GM23338 (cell line): ENCODE measurements at regions not wholly inside any gene's neighbourhood (a gene's known extent, or its start where the extent isn't known, plus 50 kb on each side); places are given as distances from the start of the nearest gene placed in this dataset.

Experiments
- ATAC-seq: fragments of 200-7000 bp; cut with Tn5 transposase; 3 replicates; pipeline ENCODE4 v1.9.1; 2020
- DNase-seq: peaks from one replicate; pipeline ENCODE4 v3.0.0-alpha.2; 2015; ENCODE audit warnings: low spot score
- H2AFZ ChIP-seq: fragments of 200-600 bp; sonication (generic); 2 replicates; pipeline ENCODE4 v1.8.0; 2016; ENCODE audit warnings: antibody characterized with exemption, mild to moderate bottlenecking, moderate library complexity
- H3F3A ChIP-seq: fragments of 200-600 bp; sonication (generic); replicated peaks from 2 replicates; pipeline ENCODE4 v1.8.0; 2017; ENCODE audit warnings: antibody characterized with exemption, mixed run types, low read depth
- H3K27ac ChIP-seq: fragments of 200-600 bp; sonication (generic); 2 replicates; pipeline ENCODE4 v1.6.1; 2016; ENCODE audit warnings: low read depth
- H3K27me3 ChIP-seq: fragments of 200-600 bp; sonication (generic); 2 replicates; pipeline ENCODE4 v1.8.0; 2016; ENCODE audit warnings: mild to moderate bottlenecking, mixed run types, moderate library complexity; ENCODE audit not compliant: insufficient read depth
- H3K36me3 ChIP-seq: fragments of 200-600 bp; sonication (generic); 2 replicates; pipeline ENCODE4 v1.8.0; 2016; ENCODE audit warnings: mild to moderate bottlenecking; ENCODE audit not compliant: insufficient read depth
- H3K4me1 ChIP-seq: fragments of 200-600 bp; sonication (generic); 2 replicates; pipeline ENCODE4 v1.8.0; 2016; ENCODE audit warnings: mild to moderate bottlenecking, moderate library complexity; ENCODE audit not compliant: insufficient read depth
- H3K4me2 ChIP-seq: fragments of 200-600 bp; sonication (generic); 2 replicates; pipeline ENCODE4 v1.7.1; 2017; ENCODE audit warnings: mixed run types
- H3K4me3 ChIP-seq: fragments of 200-600 bp; sonication (generic); 2 replicates; pipeline ENCODE4 v1.6.1; 2016; ENCODE audit warnings: mixed run types
- H3K79me2 ChIP-seq: fragments of 200-600 bp; sonication (generic); replicated peaks from 2 replicates; pipeline ENCODE4 v1.8.0; 2017; ENCODE audit warnings: mild to moderate bottlenecking; ENCODE audit not compliant: insufficient read depth
- H3K9me2 ChIP-seq: fragments of 200-600 bp; sonication (generic); 2 replicates; pipeline ENCODE4 v1.8.0; 2017; ENCODE audit not compliant: insufficient read depth
- H4K20me1 ChIP-seq: fragments of 200-600 bp; sonication (generic); replicated peaks from 2 replicates; pipeline ENCODE4 v1.8.0; 2017; ENCODE audit warnings: mild to moderate bottlenecking; ENCODE audit not compliant: insufficient read depth
- H3K27ac Mint-ChIP-seq: 2 replicates; pipeline ENCODE4 v1.8.0; 2020; ENCODE audit warnings: inconsistent platforms, mild to moderate bottlenecking, moderate library complexity, mixed read lengths
- H3K27me3 Mint-ChIP-seq: 3 replicates; pipeline ENCODE4 v1.8.0; 2022; ENCODE audit warnings: low read depth, mild to moderate bottlenecking, moderate library complexity, mixed read lengths, inconsistent platforms; ENCODE audit not compliant: insufficient read depth, poor library complexity
- H3K36me3 Mint-ChIP-seq: 3 replicates; pipeline ENCODE4 v1.8.0; 2021; ENCODE audit warnings: low read depth, mild to moderate bottlenecking, inconsistent platforms, moderate library complexity, mixed read lengths
- H3K4me1 Mint-ChIP-seq: 3 replicates; pipeline ENCODE4 v1.8.0; 2020; ENCODE audit warnings: mild to moderate bottlenecking, inconsistent platforms, mixed read lengths
- H3K4me3 Mint-ChIP-seq: 3 replicates; pipeline ENCODE4 v1.8.0; 2021; ENCODE audit warnings: moderate library complexity, mild to moderate bottlenecking, inconsistent platforms, mixed read lengths
- H3K9me3 Mint-ChIP-seq: 3 replicates; pipeline ENCODE4 v1.8.0; 2020; ENCODE audit warnings: moderate library complexity, mild to moderate bottlenecking, inconsistent platforms, mixed read lengths
- CREB1 ChIP-seq: fragments of 250-450 bp; sonication (Bioruptor Pico); IDR thresholded peaks from 2 replicates; pipeline ENCODE4 v1.5.0; 2020; ENCODE audit warnings: low read depth, mild to moderate bottlenecking, moderate library complexity
- EZH2 ChIP-seq: fragments of 200-600 bp; sonication (generic); IDR thresholded peaks from one replicate; pipeline ENCODE4 v1.8.0; 2017; ENCODE audit warnings: antibody characterized with exemption, mild to moderate bottlenecking, low read depth; ENCODE audit not compliant: unreplicated experiment
- EZH2phosphoT487 ChIP-seq: fragments of 200-600 bp; sonication (generic); IDR thresholded peaks from one replicate; pipeline ENCODE4 v1.8.1; 2018; ENCODE audit warnings: antibody characterized with exemption; ENCODE audit not compliant: unreplicated experiment
- JUNB ChIP-seq: IDR thresholded peaks from one replicate; pipeline ENCODE4 v1.6.1; 2016; ENCODE audit warnings: antibody characterized with exemption; ENCODE audit not compliant: unreplicated experiment
- NANOG ChIP-seq: IDR thresholded peaks from 2 replicates; pipeline ENCODE4 v1.6.1; 2016; ENCODE audit warnings: antibody characterized with exemption, borderline replicate concordance
- POLR2AphosphoS5 ChIP-seq: IDR thresholded peaks from 2 replicates; pipeline ENCODE4 v1.6.1; 2016; ENCODE audit warnings: antibody characterized with exemption, low read depth
- STAT1 ChIP-seq: IDR thresholded peaks from one replicate; pipeline ENCODE4 v1.6.1; 2016; ENCODE audit warnings: antibody characterized with exemption; ENCODE audit not compliant: unreplicated experiment
- ZNF114 ChIP-seq: fragments of 250-450 bp; sonication (Bioruptor Pico); IDR thresholded peaks from 2 replicates; pipeline ENCODE4 v1.5.0; 2020; ENCODE audit warnings: mild to moderate bottlenecking, moderate library complexity
- ZNF331 ChIP-seq: fragments of 250-450 bp; sonication (Bioruptor Pico); IDR thresholded peaks from 2 replicates; pipeline ENCODE4 v1.5.0; 2020; ENCODE audit warnings: low read depth, mild to moderate bottlenecking, moderate library complexity
- TF ChIP-seq, protein P1 (sequence below), 2 experiments: fragments of 200-600 bp in 1 of 2; sonication (generic) in 1 of 2; conservative IDR thresholded peaks; 2 replicates each; pipeline versions ENCODE4 v1.5.1 to v1.6.1; 2016 to 2017; ENCODE audit warnings: antibody characterized with exemption in 2 of 2, low read depth in 2 of 2, mild to moderate bottlenecking in 2 of 2, moderate library complexity in 1 of 2
- TF ChIP-seq, protein P2 (sequence below): IDR thresholded peaks from one replicate; pipeline ENCODE4 v1.6.1; 2018; ENCODE audit warnings: antibody characterized with exemption; ENCODE audit not compliant: unreplicated experiment
- TF ChIP-seq, protein P3 (sequence below): fragments of 250-450 bp; sonication (Bioruptor Pico); IDR thresholded peaks from 2 replicates; pipeline ENCODE4 v1.5.0; 2020; ENCODE audit warnings: mild to moderate bottlenecking, moderate library complexity
- TF ChIP-seq, protein P4 (sequence below): IDR thresholded peaks from 2 replicates; pipeline ENCODE4 v1.6.1; 2016; ENCODE audit warnings: antibody characterized with exemption

DNA sequence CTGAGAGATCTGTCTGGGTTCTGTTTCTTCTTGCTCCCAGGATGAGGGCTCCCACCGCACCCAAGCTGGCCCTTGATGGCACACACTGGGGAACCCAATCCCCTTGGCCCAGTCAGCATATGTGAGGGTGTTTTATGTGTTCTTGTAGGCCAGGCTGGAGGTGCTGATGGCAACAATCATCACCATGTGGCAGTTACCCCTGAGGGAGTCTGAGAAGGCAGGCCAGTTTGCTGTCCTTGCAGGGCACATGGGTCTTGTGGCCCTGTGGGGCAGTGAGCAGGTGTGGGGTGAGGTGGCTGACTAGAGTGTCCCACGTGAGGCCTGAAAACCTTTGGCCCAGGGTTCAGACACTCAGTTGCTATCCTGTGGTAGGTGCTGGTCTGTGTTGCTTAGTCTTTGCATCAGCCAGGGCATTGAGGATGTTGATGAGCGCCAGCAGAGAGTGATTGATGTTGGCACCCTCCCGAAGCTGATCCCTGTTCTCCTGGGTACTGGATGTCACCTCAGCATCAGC is 2183.0 kb downstream of the TP53TG3F start:
- no peak overlapping the region for H3K4me3 Mint-ChIP-seq
- H3K27ac Mint-ChIP-seq = no peak overlapping the region
- no peak overlapping the region for H2AFZ ChIP-seq
- H3K27me3 Mint-ChIP-seq = peaks cover 5% of the 10 kb centered on the region
- H3K27ac ChIP-seq = no peak overlapping the region
- ATAC-seq = no peak
- no peaks in the 10 kb centered on the region for H3F3A ChIP-seq
- no peak overlapping the region for H3K4me3 ChIP-seq
- H3K4me2 ChIP-seq = no peak overlapping the region
- H3K4me1 Mint-ChIP-seq = no peaks in the 10 kb centered on the region
- H3K36me3 ChIP-seq = no peaks in the 10 kb centered on the region; the same call in 1 of the 2 replicates
- no peaks in the 10 kb centered on the region for H4K20me1 ChIP-seq
- no peaks in the 10 kb centered on the region for H3K79me2 ChIP-seq
- H3K27me3 ChIP-seq = no peaks in the 10 kb centered on the region
- no peaks in the 10 kb centered on the region for H3K9me2 ChIP-seq
- peaks cover 36% of the 10 kb centered on the region for H3K36me3 Mint-ChIP-seq
- TF ChIP-seq EZH2 (no peak), STAT1 (no peak), POLR2AphosphoS5 (no peak), CREB1 (CRISPR knock-in tag) (no peak), NANOG (no peak), ZNF114 (CRISPR knock-in tag) (no peak), EZH2phosphoT487 (no peak), ZNF331 (CRISPR knock-in tag) (no peak), JUNB (no peak)
- TF ChIP-seq, protein P1, sequence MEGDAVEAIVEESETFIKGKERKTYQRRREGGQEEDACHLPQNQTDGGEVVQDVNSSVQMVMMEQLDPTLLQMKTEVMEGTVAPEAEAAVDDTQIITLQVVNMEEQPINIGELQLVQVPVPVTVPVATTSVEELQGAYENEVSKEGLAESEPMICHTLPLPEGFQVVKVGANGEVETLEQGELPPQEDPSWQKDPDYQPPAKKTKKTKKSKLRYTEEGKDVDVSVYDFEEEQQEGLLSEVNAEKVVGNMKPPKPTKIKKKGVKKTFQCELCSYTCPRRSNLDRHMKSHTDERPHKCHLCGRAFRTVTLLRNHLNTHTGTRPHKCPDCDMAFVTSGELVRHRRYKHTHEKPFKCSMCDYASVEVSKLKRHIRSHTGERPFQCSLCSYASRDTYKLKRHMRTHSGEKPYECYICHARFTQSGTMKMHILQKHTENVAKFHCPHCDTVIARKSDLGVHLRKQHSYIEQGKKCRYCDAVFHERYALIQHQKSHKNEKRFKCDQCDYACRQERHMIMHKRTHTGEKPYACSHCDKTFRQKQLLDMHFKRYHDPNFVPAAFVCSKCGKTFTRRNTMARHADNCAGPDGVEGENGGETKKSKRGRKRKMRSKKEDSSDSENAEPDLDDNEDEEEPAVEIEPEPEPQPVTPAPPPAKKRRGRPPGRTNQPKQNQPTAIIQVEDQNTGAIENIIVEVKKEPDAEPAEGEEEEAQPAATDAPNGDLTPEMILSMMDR (conservative IDR thresholded peaks at IDR 0.05; ENCODE audit: low read depth in 2 of 2) = no peak
- TF ChIP-seq, protein P2, sequence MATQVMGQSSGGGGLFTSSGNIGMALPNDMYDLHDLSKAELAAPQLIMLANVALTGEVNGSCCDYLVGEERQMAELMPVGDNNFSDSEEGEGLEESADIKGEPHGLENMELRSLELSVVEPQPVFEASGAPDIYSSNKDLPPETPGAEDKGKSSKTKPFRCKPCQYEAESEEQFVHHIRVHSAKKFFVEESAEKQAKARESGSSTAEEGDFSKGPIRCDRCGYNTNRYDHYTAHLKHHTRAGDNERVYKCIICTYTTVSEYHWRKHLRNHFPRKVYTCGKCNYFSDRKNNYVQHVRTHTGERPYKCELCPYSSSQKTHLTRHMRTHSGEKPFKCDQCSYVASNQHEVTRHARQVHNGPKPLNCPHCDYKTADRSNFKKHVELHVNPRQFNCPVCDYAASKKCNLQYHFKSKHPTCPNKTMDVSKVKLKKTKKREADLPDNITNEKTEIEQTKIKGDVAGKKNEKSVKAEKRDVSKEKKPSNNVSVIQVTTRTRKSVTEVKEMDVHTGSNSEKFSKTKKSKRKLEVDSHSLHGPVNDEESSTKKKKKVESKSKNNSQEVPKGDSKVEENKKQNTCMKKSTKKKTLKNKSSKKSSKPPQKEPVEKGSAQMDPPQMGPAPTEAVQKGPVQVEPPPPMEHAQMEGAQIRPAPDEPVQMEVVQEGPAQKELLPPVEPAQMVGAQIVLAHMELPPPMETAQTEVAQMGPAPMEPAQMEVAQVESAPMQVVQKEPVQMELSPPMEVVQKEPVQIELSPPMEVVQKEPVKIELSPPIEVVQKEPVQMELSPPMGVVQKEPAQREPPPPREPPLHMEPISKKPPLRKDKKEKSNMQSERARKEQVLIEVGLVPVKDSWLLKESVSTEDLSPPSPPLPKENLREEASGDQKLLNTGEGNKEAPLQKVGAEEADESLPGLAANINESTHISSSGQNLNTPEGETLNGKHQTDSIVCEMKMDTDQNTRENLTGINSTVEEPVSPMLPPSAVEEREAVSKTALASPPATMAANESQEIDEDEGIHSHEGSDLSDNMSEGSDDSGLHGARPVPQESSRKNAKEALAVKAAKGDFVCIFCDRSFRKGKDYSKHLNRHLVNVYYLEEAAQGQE = no peak
- TF ChIP-seq, protein P3, sequence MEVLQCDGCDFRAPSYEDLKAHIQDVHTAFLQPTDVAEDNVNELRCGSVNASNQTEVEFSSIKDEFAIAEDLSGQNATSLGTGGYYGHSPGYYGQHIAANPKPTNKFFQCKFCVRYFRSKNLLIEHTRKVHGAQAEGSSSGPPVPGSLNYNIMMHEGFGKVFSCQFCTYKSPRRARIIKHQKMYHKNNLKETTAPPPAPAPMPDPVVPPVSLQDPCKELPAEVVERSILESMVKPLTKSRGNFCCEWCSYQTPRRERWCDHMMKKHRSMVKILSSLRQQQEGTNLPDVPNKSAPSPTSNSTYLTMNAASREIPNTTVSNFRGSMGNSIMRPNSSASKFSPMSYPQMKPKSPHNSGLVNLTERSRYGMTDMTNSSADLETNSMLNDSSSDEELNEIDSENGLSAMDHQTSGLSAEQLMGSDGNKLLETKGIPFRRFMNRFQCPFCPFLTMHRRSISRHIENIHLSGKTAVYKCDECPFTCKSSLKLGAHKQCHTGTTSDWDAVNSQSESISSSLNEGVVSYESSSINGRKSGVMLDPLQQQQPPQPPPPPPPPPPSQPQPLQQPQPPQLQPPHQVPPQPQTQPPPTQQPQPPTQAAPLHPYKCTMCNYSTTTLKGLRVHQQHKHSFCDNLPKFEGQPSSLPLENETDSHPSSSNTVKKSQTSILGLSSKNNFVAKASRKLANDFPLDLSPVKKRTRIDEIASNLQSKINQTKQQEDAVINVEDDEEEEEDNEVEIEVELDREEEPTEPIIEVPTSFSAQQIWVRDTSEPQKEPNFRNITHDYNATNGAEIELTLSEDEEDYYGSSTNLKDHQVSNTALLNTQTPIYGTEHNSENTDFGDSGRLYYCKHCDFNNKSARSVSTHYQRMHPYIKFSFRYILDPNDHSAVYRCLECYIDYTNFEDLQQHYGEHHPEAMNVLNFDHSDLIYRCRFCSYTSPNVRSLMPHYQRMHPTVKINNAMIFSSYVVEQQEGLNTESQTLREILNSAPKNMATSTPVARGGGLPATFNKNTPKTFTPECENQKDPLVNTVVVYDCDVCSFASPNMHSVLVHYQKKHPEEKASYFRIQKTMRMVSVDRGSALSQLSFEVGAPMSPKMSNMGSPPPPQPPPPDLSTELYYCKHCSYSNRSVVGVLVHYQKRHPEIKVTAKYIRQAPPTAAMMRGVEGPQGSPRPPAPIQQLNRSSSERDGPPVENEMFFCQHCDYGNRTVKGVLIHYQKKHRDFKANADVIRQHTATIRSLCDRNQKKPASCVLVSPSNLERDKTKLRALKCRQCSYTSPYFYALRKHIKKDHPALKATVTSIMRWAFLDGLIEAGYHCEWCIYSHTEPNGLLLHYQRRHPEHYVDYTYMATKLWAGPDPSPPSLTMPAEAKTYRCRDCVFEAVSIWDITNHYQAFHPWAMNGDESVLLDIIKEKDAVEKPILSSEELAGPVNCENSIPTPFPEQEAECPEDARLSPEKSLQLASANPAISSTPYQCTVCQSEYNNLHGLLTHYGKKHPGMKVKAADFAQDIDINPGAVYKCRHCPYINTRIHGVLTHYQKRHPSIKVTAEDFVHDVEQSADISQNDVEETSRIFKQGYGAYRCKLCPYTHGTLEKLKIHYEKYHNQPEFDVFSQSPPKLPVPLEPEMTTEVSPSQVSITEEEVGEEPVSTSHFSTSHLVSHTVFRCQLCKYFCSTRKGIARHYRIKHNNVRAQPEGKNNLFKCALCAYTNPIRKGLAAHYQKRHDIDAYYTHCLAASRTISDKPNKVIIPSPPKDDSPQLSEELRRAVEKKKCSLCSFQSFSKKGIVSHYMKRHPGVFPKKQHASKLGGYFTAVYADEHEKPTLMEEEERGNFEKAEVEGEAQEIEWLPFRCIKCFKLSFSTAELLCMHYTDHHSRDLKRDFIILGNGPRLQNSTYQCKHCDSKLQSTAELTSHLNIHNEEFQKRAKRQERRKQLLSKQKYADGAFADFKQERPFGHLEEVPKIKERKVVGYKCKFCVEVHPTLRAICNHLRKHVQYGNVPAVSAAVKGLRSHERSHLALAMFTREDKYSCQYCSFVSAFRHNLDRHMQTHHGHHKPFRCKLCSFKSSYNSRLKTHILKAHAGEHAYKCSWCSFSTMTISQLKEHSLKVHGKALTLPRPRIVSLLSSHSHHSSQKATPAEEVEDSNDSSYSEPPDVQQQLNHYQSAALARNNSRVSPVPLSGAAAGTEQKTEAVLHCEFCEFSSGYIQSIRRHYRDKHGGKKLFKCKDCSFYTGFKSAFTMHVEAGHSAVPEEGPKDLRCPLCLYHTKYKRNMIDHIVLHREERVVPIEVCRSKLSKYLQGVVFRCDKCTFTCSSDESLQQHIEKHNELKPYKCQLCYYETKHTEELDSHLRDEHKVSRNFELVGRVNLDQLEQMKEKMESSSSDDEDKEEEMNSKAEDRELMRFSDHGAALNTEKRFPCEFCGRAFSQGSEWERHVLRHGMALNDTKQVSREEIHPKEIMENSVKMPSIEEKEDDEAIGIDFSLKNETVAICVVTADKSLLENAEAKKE (CRISPR knock-in tag) = no peak
- TF ChIP-seq, protein P4, sequence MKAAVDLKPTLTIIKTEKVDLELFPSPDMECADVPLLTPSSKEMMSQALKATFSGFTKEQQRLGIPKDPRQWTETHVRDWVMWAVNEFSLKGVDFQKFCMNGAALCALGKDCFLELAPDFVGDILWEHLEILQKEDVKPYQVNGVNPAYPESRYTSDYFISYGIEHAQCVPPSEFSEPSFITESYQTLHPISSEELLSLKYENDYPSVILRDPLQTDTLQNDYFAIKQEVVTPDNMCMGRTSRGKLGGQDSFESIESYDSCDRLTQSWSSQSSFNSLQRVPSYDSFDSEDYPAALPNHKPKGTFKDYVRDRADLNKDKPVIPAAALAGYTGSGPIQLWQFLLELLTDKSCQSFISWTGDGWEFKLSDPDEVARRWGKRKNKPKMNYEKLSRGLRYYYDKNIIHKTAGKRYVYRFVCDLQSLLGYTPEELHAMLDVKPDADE = no peak
- no peak for DNase-seq
- peaks cover 94% of the 10 kb centered on the region for H3K9me3 Mint-ChIP-seq
- no peaks in the 10 kb centered on the region for H3K4me1 ChIP-seq
